WTC11 (cell line): ENCODE measurements at regions not wholly inside any gene's neighbourhood (a gene's known extent, or its start where the extent isn't known, plus 50 kb on each side); places are given as distances from the start of the nearest gene placed in this dataset.

Experiments used
- CREM ChIP-seq: sonication (generic); formaldehyde crosslinking; IDR thresholded peaks from 2 replicates; pipeline ENCODE4 v1.8.1; 2022; ENCODE audit warnings: mild to moderate bottlenecking, missing genetic modification reagents, moderate library complexity
- MAX ChIP-seq: sonication (generic); formaldehyde crosslinking; IDR thresholded peaks from 2 replicates; pipeline ENCODE4 v1.8.0; 2022; ENCODE audit warnings: mild to moderate bottlenecking, missing genetic modification reagents
- MXD4 ChIP-seq: fragments of 250-450 bp; sonication (Bioruptor Pico); IDR thresholded peaks from 2 replicates; pipeline ENCODE4 v1.8.0; 2021; ENCODE audit warnings: mild to moderate bottlenecking, moderate library complexity, borderline replicate concordance
- NR1H2 ChIP-seq: sonication (generic); formaldehyde crosslinking; IDR thresholded peaks from 2 replicates; pipeline ENCODE4 v1.9.0; 2021; ENCODE audit warnings: mild to moderate bottlenecking, moderate library complexity, missing genetic modification reagents
- SP1 ChIP-seq: sonication (generic); formaldehyde crosslinking; conservative IDR thresholded peaks from 2 replicates; pipeline ENCODE4 v1.8.1; 2022; ENCODE audit warnings: missing genetic modification reagents
- ZBTB43 ChIP-seq: sonication (generic); formaldehyde crosslinking; IDR thresholded peaks from 2 replicates; pipeline ENCODE4 v1.8.1; 2023; ENCODE audit warnings: mild to moderate bottlenecking, missing genetic modification reagents
- TF ChIP-seq, protein P1 (sequence below): fragments of 200-600 bp; IDR thresholded peaks from 2 replicates; pipeline ENCODE4 v1.8.0; 2022; ENCODE audit warnings: antibody characterized with exemption

- TF ChIP-seq, protein P1, sequence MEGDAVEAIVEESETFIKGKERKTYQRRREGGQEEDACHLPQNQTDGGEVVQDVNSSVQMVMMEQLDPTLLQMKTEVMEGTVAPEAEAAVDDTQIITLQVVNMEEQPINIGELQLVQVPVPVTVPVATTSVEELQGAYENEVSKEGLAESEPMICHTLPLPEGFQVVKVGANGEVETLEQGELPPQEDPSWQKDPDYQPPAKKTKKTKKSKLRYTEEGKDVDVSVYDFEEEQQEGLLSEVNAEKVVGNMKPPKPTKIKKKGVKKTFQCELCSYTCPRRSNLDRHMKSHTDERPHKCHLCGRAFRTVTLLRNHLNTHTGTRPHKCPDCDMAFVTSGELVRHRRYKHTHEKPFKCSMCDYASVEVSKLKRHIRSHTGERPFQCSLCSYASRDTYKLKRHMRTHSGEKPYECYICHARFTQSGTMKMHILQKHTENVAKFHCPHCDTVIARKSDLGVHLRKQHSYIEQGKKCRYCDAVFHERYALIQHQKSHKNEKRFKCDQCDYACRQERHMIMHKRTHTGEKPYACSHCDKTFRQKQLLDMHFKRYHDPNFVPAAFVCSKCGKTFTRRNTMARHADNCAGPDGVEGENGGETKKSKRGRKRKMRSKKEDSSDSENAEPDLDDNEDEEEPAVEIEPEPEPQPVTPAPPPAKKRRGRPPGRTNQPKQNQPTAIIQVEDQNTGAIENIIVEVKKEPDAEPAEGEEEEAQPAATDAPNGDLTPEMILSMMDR = no peak
- TF ChIP-seq MAX = no peak
- no peak for TF ChIP-seq SP1 (CRISPR knock-in tag)
- TF ChIP-seq NR1H2 (CRISPR knock-in tag) = no peak
- no peak for TF ChIP-seq MXD4 (CRISPR knock-in tag)
- no peak for TF ChIP-seq ZBTB43 (CRISPR knock-in tag)
- no peak for TF ChIP-seq CREM (CRISPR knock-in tag)
These were observed 560.6 kb upstream of the SPRY2 start for GRCh38 chr13:80901530-80901929.
